Endothelial cell of umbilical vein (primary cell): ENCODE measurements at regions not wholly inside any gene's neighbourhood (a gene's known extent, or its start where the extent isn't known, plus 50 kb on each side); places are given as distances from the start of the nearest gene placed in this dataset.

Experiments
- BruUV-seq: library from RNA; stranded (reverse); fragments of 400-500 nt; replicated peaks from 2 replicates; lab custom pipeline; 2021; lab: Mats Ljungman, UMichigan
- CTCF ChIA-PET: fragments of 300-600, 350-600 bp; sonication (Branson Sonifier 250); formaldehyde crosslinking; loops from one replicate; lab custom pipeline; 2021; ENCODE audit warnings: antibody characterized with exemption, inconsistent platforms; lab: Charles Lee
- POLR2A ChIA-PET: fragments of 300-600, 350-600 bp; sonication (Branson Sonifier 250); formaldehyde crosslinking; loops from one replicate; lab custom pipeline; 2021; ENCODE audit warnings: antibody characterized with exemption, inconsistent platforms; lab: Charles Lee
- DNase-seq: peaks from one replicate; pipeline ENCODE4 v3.0.0-alpha.2; 2011; ENCODE audit warnings: low read depth, low spot score
- FAIRE-seq: peaks from 2 replicates; lab custom pipeline; 2011; peaks lifted over from hg19 to GRCh38; lab: Jason Lieb, UNC
- H2AFZ ChIP-seq: 2 replicates; pipeline ENCODE4 v1.6.0; 2012; ENCODE audit warnings: low read depth, low read length, control low read depth, inconsistent platforms
- H3K27ac ChIP-seq: 2 replicates; pipeline ENCODE4 v1.5.1; 2011; ENCODE audit warnings: low read depth, mild to moderate bottlenecking, control low read depth, low read length, moderate library complexity; ENCODE audit not compliant: insufficient read depth
- H3K27me3 ChIP-seq, 2 experiments: 2 replicates each; pipeline versions ENCODE4 v1.6.0 to v1.6.1; 2011; ENCODE audit warnings: low read length in 2 of 2, mixed read lengths in 1 of 2; ENCODE audit not compliant: control insufficient read depth in 2 of 2, insufficient read depth in 2 of 2
- H3K36me3 ChIP-seq, 2 experiments: 2 replicates in 1 of 2; 3 replicates in 1 of 2; pipeline ENCODE4 v1.5.1; 2011; ENCODE audit warnings: low read length in 2 of 2, mild to moderate bottlenecking in 1 of 2, moderate library complexity in 1 of 2; ENCODE audit not compliant: control insufficient read depth in 2 of 2, insufficient read depth in 2 of 2; ENCODE audit errors: extremely low read depth in 1 of 2
- H3K4me1 ChIP-seq: 3 replicates; pipeline ENCODE4 v1.5.1; 2011; ENCODE audit warnings: mild to moderate bottlenecking, low read length; ENCODE audit not compliant: control insufficient read depth, insufficient read depth; ENCODE audit errors: extremely low read depth
- H3K4me2 ChIP-seq: 2 replicates; pipeline ENCODE4 v1.6.1; 2011; ENCODE audit warnings: low read length, control low read depth, mixed read lengths; ENCODE audit not compliant: insufficient read depth
- H3K4me3 ChIP-seq, 3 experiments: fragments of 200-600 bp in 1 of 3; sonication (generic), shearing (Covaris generic) in 1 of 3; replicated peaks in 1 of 3; 2 replicates each; pipeline ENCODE4 v1.5.1; 2011 to 2016; ENCODE audit warnings: control low read depth in 3 of 3, low read length in 3 of 3, mild to moderate bottlenecking in 2 of 3, inconsistent platforms in 1 of 3, low read depth in 1 of 3, moderate library complexity in 1 of 3; ENCODE audit not compliant: insufficient read depth in 1 of 3
- H3K79me2 ChIP-seq: 2 replicates; pipeline ENCODE4 v1.6.0; 2012; ENCODE audit warnings: low read length, inconsistent platforms; ENCODE audit not compliant: control insufficient read depth, insufficient read depth
- H3K9ac ChIP-seq: replicated peaks from 2 replicates; pipeline ENCODE3; 2011; ENCODE audit warnings: low read length, control low read depth; ENCODE audit not compliant: insufficient read depth; ENCODE audit errors: extremely low read depth
- H3K9me1 ChIP-seq: replicated peaks from 3 replicates; pipeline ENCODE4 v1.6.0; 2011; ENCODE audit warnings: mild to moderate bottlenecking, low read length; ENCODE audit not compliant: control insufficient read depth, insufficient read depth; ENCODE audit errors: extremely low read depth
- H3K9me3 ChIP-seq: replicated peaks from 2 replicates; pipeline ENCODE4 v1.5.1; 2012; ENCODE audit warnings: low read length, inconsistent platforms; ENCODE audit not compliant: control insufficient read depth, insufficient read depth
- H4K20me1 ChIP-seq: replicated peaks from 2 replicates; pipeline ENCODE3; 2011; ENCODE audit warnings: mild to moderate bottlenecking, low read length; ENCODE audit not compliant: control insufficient read depth, insufficient read depth; ENCODE audit errors: extremely low read depth
- EZH2 ChIP-seq: IDR thresholded peaks from 2 replicates; pipeline ENCODE4 v1.6.1; 2012; ENCODE audit warnings: borderline replicate concordance, low read depth, mild to moderate bottlenecking, moderate library complexity, low read length, inconsistent platforms; ENCODE audit not compliant: severe bottlenecking
- FOS ChIP-seq: IDR thresholded peaks from 2 replicates; pipeline ENCODE4 v1.6.1; 2011; ENCODE audit warnings: mild to moderate bottlenecking, low read length, moderate library complexity, borderline replicate concordance; ENCODE audit not compliant: insufficient read depth
- GATA2 ChIP-seq: IDR thresholded peaks from 2 replicates; pipeline ENCODE4 v1.7.0; 2011; ENCODE audit warnings: low read depth, mild to moderate bottlenecking, moderate library complexity, mixed read lengths, low read length; ENCODE audit not compliant: insufficient read length, insufficient read depth
- JUN ChIP-seq: IDR thresholded peaks from 2 replicates; pipeline ENCODE4 v1.6.1; 2011; ENCODE audit warnings: borderline replicate concordance, low read depth; ENCODE audit not compliant: insufficient read length, insufficient read depth
- MYC ChIP-seq: IDR thresholded peaks from one replicate; pipeline ENCODE4 v1.6.1; 2011; ENCODE audit warnings: mild to moderate bottlenecking, low read depth, low read length
- POLR2A ChIP-seq: IDR thresholded peaks from 2 replicates; pipeline ENCODE4 v1.6.1; 2012; ENCODE audit warnings: low read depth, mild to moderate bottlenecking, control low read depth, low read length
- POLR2AphosphoS5 ChIP-seq: IDR thresholded peaks from 2 replicates; pipeline ENCODE4 v1.6.1; 2012; ENCODE audit warnings: low read depth, mild to moderate bottlenecking, control low read depth, low read length, moderate library complexity; ENCODE audit not compliant: insufficient read depth
- dilution Hi-C: fragments of 300-500 bp; cut with MboI; formaldehyde crosslinking; loops from one replicate; pipeline ENCODE4 v1.15.0; 2019; ENCODE audit warnings: low sequenced_read_pairs; ENCODE audit not compliant: extremely low pct_ligation_motif_present
- intact Hi-C: fragments of 100-400 bp; cut with micrococcal nuclease; formaldehyde crosslinking; loops from one replicate; pipeline ENCODE4 v1.10.0; 2022
- TF ChIP-seq, protein P1 (sequence below): IDR thresholded peaks from 2 replicates; pipeline ENCODE4 v1.6.1; 2011; ENCODE audit not compliant: insufficient read depth, insufficient read length
- TF ChIP-seq, protein P2 (sequence below), 2 donors: IDR thresholded peaks; 1 replicate in 1 of 2; 2 replicates in 1 of 2; pipeline ENCODE4 v1.5.1; 2011; ENCODE audit warnings: low read length in 2 of 2, mild to moderate bottlenecking in 2 of 2, moderate library complexity in 2 of 2, control low read depth in 1 of 2, inconsistent platforms in 1 of 2, low read depth in 1 of 2; ENCODE audit not compliant: insufficient read depth in 1 of 2; ENCODE audit errors: extremely low read depth in 1 of 2

DNA sequence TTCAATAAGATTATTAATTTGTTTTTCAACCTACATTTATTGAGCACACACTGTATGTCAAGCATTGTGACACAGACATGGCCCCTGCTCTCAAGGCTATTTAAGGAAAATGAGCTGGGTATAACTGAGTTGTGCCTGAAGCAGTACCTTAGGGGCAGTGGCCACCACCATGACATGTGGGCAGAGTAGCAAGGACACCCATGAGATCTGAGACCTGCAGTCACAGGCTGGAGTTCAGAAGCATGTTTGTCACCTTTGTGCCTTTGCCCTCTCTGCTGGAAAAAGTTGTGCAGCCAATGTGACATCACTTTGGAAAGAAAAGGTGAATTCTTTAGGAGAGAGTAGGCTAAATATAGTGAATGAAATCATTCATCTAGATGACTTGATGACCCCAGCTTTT, 501.3 kb downstream of the BCOR start:
- H3K9ac ChIP-seq: no peak overlapping the region
- TF ChIP-seq, protein P1, sequence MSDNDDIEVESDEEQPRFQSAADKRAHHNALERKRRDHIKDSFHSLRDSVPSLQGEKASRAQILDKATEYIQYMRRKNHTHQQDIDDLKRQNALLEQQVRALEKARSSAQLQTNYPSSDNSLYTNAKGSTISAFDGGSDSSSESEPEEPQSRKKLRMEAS: no peak
- TF ChIP-seq EZH2 (no peak), POLR2AphosphoS5 (no peak), FOS (no peak), JUN (no peak), POLR2A (no peak), MYC (no peak), GATA2 (no peak)
- TF ChIP-seq, protein P2, sequence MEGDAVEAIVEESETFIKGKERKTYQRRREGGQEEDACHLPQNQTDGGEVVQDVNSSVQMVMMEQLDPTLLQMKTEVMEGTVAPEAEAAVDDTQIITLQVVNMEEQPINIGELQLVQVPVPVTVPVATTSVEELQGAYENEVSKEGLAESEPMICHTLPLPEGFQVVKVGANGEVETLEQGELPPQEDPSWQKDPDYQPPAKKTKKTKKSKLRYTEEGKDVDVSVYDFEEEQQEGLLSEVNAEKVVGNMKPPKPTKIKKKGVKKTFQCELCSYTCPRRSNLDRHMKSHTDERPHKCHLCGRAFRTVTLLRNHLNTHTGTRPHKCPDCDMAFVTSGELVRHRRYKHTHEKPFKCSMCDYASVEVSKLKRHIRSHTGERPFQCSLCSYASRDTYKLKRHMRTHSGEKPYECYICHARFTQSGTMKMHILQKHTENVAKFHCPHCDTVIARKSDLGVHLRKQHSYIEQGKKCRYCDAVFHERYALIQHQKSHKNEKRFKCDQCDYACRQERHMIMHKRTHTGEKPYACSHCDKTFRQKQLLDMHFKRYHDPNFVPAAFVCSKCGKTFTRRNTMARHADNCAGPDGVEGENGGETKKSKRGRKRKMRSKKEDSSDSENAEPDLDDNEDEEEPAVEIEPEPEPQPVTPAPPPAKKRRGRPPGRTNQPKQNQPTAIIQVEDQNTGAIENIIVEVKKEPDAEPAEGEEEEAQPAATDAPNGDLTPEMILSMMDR (IDR thresholded peaks at IDR 0.05; ENCODE audit: extremely low read depth in 1 of 2, insufficient read depth in 1 of 2, low read depth in 1 of 2, low read length in 2 of 2): no peak
- CTCF ChIA-PET: no interaction called here
- intact Hi-C loops: no loop called here
- no peak for DNase-seq
- dilution Hi-C loops: no loop called here
- no peaks in the 10 kb centered on the region for H3K79me2 ChIP-seq
- BruUV-seq: no TSS peak
- H3K27me3 ChIP-seq: no peaks in the 10 kb centered on the region
- no peaks in the 10 kb centered on the region for H4K20me1 ChIP-seq
- no peak overlapping the region for H3K4me2 ChIP-seq
- POLR2A ChIA-PET: no interaction called here
- H3K27ac ChIP-seq: no peak overlapping the region
- H3K9me1 ChIP-seq: no peaks in the 10 kb centered on the region
- no peaks in the 10 kb centered on the region for H3K9me3 ChIP-seq
- FAIRE-seq: no peak
- no peaks in the 10 kb centered on the region for H3K4me1 ChIP-seq
- no peaks in the 10 kb centered on the region for H3K36me3 ChIP-seq
- H2AFZ ChIP-seq: no peak overlapping the region
- H3K4me3 ChIP-seq: no peak overlapping the region
